Aorta (tissue), 5 donors: ENCODE measurements at regions not wholly inside any gene's neighbourhood (a gene's known extent, or its start where the extent isn't known, plus 50 kb on each side); places are given as distances from the start of the nearest gene placed in this dataset.
A peak's percentile ranks its signal among the peaks of the same experiment; 100 is the strongest.

Experiments
- ATAC-seq: fragments of 200-7000 bp; cut with Tn5 transposase; one replicate; pipeline ENCODE4 v1.9.1; 2022; ENCODE audit warnings: moderate library complexity; ENCODE audit not compliant: low FRiP score
- DNase-seq, 2 donors: peaks; one replicate each; pipeline ENCODE4 v3.0.0-alpha.2; 2020
- H3K27ac ChIP-seq, 2 donors: one replicate each; pipeline ENCODE4 v1.5.1; 2013; ENCODE audit warnings: low read length in 2 of 2, mild to moderate bottlenecking in 2 of 2, moderate library complexity in 2 of 2, control low read depth in 1 of 2, inconsistent platforms in 1 of 2, low read depth in 1 of 2
- H3K27me3 ChIP-seq, 2 donors: one replicate each; pipeline ENCODE4 v1.6.1; 2013; ENCODE audit warnings: control low read depth in 1 of 2, low read length in 1 of 2, mild to moderate bottlenecking in 1 of 2, moderate library complexity in 1 of 2; ENCODE audit not compliant: insufficient read depth in 2 of 2, control insufficient read depth in 1 of 2
- H3K36me3 ChIP-seq, 2 donors: one replicate each; pipeline ENCODE4 v1.6.1; 2013; ENCODE audit warnings: control low read depth in 1 of 2, low read length in 1 of 2, mild to moderate bottlenecking in 1 of 2; ENCODE audit not compliant: insufficient read depth in 2 of 2, control insufficient read depth in 1 of 2
- H3K4me1 ChIP-seq, 2 donors: one replicate each; pipeline ENCODE4 v1.6.1; 2013; ENCODE audit warnings: low read length in 2 of 2, control low read depth in 1 of 2, mild to moderate bottlenecking in 1 of 2, moderate library complexity in 1 of 2; ENCODE audit not compliant: insufficient read depth in 2 of 2, control insufficient read depth in 1 of 2
- H3K4me3 ChIP-seq, 2 donors: one replicate each; pipeline ENCODE4 v1.5.1; 2013; ENCODE audit warnings: low read length in 2 of 2, control low read depth in 1 of 2, mild to moderate bottlenecking in 1 of 2
- H3K9me3 ChIP-seq: one replicate; pipeline ENCODE4 v1.6.1; 2013; ENCODE audit warnings: mild to moderate bottlenecking, low read length; ENCODE audit not compliant: control insufficient read depth
- WGBS, 2 donors: extraction: QIAGEN DNeasy Blood & Tissue Kit; methylation state at CpG; one replicate each; pipeline ENCODE4 v1.1.7; 2013; 5-methylcytosine and 5-hydroxymethylcytosine counted together
- intact Hi-C, 2 donors: fragments of 100-400 bp; cut with DNase I; formaldehyde crosslinking; loops; one replicate each; pipeline versions ENCODE4 v1.14.2 to v1.15.0; 2022
- donor health status: healthy with polysubstance abuse.
- donor health status: Bipolar disorder and iron deficiency.
- donor health status: DM: no; HTN: no; CAD: no.
- donor health status: DM: no; HTN: no; CAD: no.
- donor health status: DM: yes; HTN: yes; CAD: no.

- DNase-seq (no peak), ATAC-seq (no peak)
- peaks cover 0 to 3% of the 10 kb centered on the region in 2 donors for H3K27me3 ChIP-seq
- H3K4me3 ChIP-seq, result no peak overlapping the region
- no peaks in the 10 kb centered on the region for H3K36me3 ChIP-seq
- peaks cover 9% of the 10 kb centered on the region for H3K9me3 ChIP-seq
- no peak overlapping the region for H3K27ac ChIP-seq
- intact Hi-C loops, result no loop called here
- 70 to 75% methylated on average over 5 of the region's 5 CpGs for WGBS, 2 donors
- H3K4me1 ChIP-seq, result no peaks in the 10 kb centered on the region
These were observed 111.5 kb upstream of the MKI67 start for GRCh38 chr10:128237710-128238109.

- H3K36me3 ChIP-seq, result no peaks in the 10 kb centered on the region
- WGBS, 2 donors, result 80 to 83% methylated on average over 7 of the region's 7 CpGs
- no peak overlapping the region for H3K4me3 ChIP-seq
- H3K27ac ChIP-seq, result no peak overlapping the region
- no peaks in the 10 kb centered on the region for H3K4me1 ChIP-seq
- H3K27me3 ChIP-seq, result peaks cover 0 to 3% of the 10 kb centered on the region in 2 donors
- DNase-seq (no peak), ATAC-seq (no peak)
- H3K9me3 ChIP-seq, result no peaks in the 10 kb centered on the region
- intact Hi-C loops, result no loop called here
These were observed 114.8 kb upstream of the MKI67 start for GRCh38 chr10:128241023-128241422.

- Histone ChIP-seq H3K36me3 (no peaks in the 10 kb centered on the region), H3K4me1 (no peaks in the 10 kb centered on the region), H3K27me3 (no peaks in the 10 kb centered on the region), H3K9me3 (no peaks in the 10 kb centered on the region), H3K27ac (no peak overlapping the region), H3K4me3 (no peak overlapping the region)
- intact Hi-C loops, result no loop called here
- DNase-seq (no peak), ATAC-seq (no peak)
- WGBS, 2 donors, result 73 to 75% methylated on average over 9 to 10 of the region's 10 CpGs
These were observed 116.4 kb upstream of the MKI67 start for GRCh38 chr10:128242641-128243040.

GRCh38 chr10:128245026-128245425 is 118.8 kb upstream of the MKI67 start:
- WGBS, 2 donors, result 76 to 84% methylated on average over 5 of the region's 5 CpGs
- intact Hi-C loops, result no loop called here

GRCh38 chr10:128247576-128247975 is 121.4 kb upstream of the MKI67 start:
- no peaks in the 10 kb centered on the region for H3K9me3 ChIP-seq
- intact Hi-C loops, result no loop called here
- H3K36me3 ChIP-seq, result no peaks in the 10 kb centered on the region
- H3K4me3 ChIP-seq, result no peak overlapping the region
- no peak overlapping the region for H3K27ac ChIP-seq
- no peaks in the 10 kb centered on the region for H3K4me1 ChIP-seq
- 93 to 94% methylated on average over 8 of the region's 8 CpGs for WGBS, 2 donors
- no peak for DNase-seq
- no peak for ATAC-seq
- peaks cover 0 to 2% of the 10 kb centered on the region in 2 donors for H3K27me3 ChIP-seq

More at GRCh38 chr10:128245026-128245425, 118.8 kb upstream of the MKI67 start:
- no peaks in the 10 kb centered on the region for H3K4me1 ChIP-seq
- H3K36me3 ChIP-seq, result no peaks in the 10 kb centered on the region
- H3K9me3 ChIP-seq, result no peaks in the 10 kb centered on the region
- DNase-seq (no peak), ATAC-seq (no peak)
- no peak overlapping the region for H3K4me3 ChIP-seq
- no peak overlapping the region for H3K27ac ChIP-seq
- H3K27me3 ChIP-seq, result no peaks in the 10 kb centered on the region

GRCh38 chr10:128254476-128254875 is 128.3 kb upstream of the MKI67 start:
- Histone ChIP-seq H3K4me3 (no peak overlapping the region), H3K27me3 (peaks cover 0 to 2% of the 10 kb centered on the region in 2 donors), H3K9me3 (no peaks in the 10 kb centered on the region), H3K27ac (no peak overlapping the region), H3K36me3 (no peaks in the 10 kb centered on the region), H3K4me1 (no peaks in the 10 kb centered on the region)
- WGBS, 2 donors, result 66 to 72% methylated on average over 2 of the region's 2 CpGs
- DNase-seq, result no peak
- intact Hi-C loops, result no loop called here
- ATAC-seq, result no peak

- 90 to 96% methylated on average over 2 of the region's 2 CpGs for WGBS, 2 donors
- no peak for DNase-seq
- no peak for ATAC-seq
- intact Hi-C loops, result no loop called here
- Histone ChIP-seq H3K27ac (no peak overlapping the region), H3K9me3 (peaks cover 9% of the 10 kb centered on the region), H3K4me3 (no peak overlapping the region), H3K27me3 (no peaks in the 10 kb centered on the region), H3K36me3 (no peaks in the 10 kb centered on the region), H3K4me1 (no peaks in the 10 kb centered on the region)
These were observed 131.2 kb upstream of the MKI67 start for GRCh38 chr10:128257428-128257827.

GRCh38 chr10:128258421-128258976 is 132.3 kb upstream of the MKI67 start:
- ATAC-seq (no peak), DNase-seq (no peak)
- H3K36me3 ChIP-seq, result no peaks in the 10 kb centered on the region
- H3K27me3 ChIP-seq, result no peaks in the 10 kb centered on the region
- no peak overlapping the region for H3K27ac ChIP-seq
- no peak overlapping the region for H3K4me3 ChIP-seq
- H3K9me3 ChIP-seq, result peaks cover 9% of the 10 kb centered on the region
- H3K4me1 ChIP-seq, result no peaks in the 10 kb centered on the region
- intact Hi-C loops, result no loop called here
- WGBS, 2 donors, result 53 to 57% methylated on average over 3 of the region's 3 CpGs

- Histone ChIP-seq H3K9me3 (peaks cover 9% of the 10 kb centered on the region), H3K36me3 (no peaks in the 10 kb centered on the region), H3K27ac (no peak overlapping the region), H3K4me3 (no peak overlapping the region), H3K4me1 (no peaks in the 10 kb centered on the region), H3K27me3 (no peaks in the 10 kb centered on the region)
- WGBS, 2 donors, result 31% methylated on average over 13 of the region's 13 CpGs
- ATAC-seq (no peak), DNase-seq (peak in 1 of 2 donors; percentile 69)
- intact Hi-C loops, result no loop called here
These were observed 137.9 kb upstream of the MKI67 start for GRCh38 chr10:128263891-128264688.
